ENCODE measurements at regions not wholly inside any gene's neighbourhood (a gene's known extent, or its start where the extent isn't known, plus 50 kb on each side); places are given as distances from the start of the nearest gene placed in this dataset.

- Histone ChIP-seq H3K4me1 (no peaks in the 10 kb centered on the region), H3K27me3 (ENCODE audit: low read depth) (peaks cover 31% of the 10 kb centered on the region), H3K36me3 (no peaks in the 10 kb centered on the region), H3K4me3 (no peak overlapping the region), H3K9me3 (no peaks in the 10 kb centered on the region), H3K27ac (no peak overlapping the region)
- no peak for ATAC-seq
- TF ChIP-seq CTCF (IDR thresholded peaks at IDR 0.05), result no peak
- intact Hi-C loops (cut with DNase I), result loop anchor here (10.0 kb wide), 1 partner anchor 299 kb away; no protein-coding TSS in a partner anchor
- no peak for DNase-seq
These were observed 57.5 kb upstream of the ETV3 start for GRCh38 chr1:157195521-157196244.

GRCh38 chr1:157194731-157195520 is 56.7 kb upstream of the ETV3 start:
- Histone ChIP-seq H3K9me3 (no peaks in the 10 kb centered on the region), H3K27me3 (ENCODE audit: low read depth) (peaks cover 36% of the 10 kb centered on the region), H3K36me3 (no peaks in the 10 kb centered on the region), H3K4me3 (no peak overlapping the region), H3K4me1 (no peaks in the 10 kb centered on the region), H3K27ac (no peak overlapping the region)
- TF ChIP-seq CTCF (IDR thresholded peaks at IDR 0.05), result no peak
- ATAC-seq (no peak), DNase-seq (no peak)
- intact Hi-C loops (cut with DNase I), result loop anchor here (10.0 kb wide), 1 partner anchor 300 kb away; no protein-coding TSS in a partner anchor

- no peak overlapping the region for H3K27ac ChIP-seq
- ATAC-seq, result no peak
- TF ChIP-seq CTCF (IDR thresholded peaks at IDR 0.05), result peak; percentile 60
- intact Hi-C loops (cut with DNase I), result loop anchor here (10.0 kb wide), 1 partner anchor 301 kb away; no protein-coding TSS in a partner anchor
- H3K9me3 ChIP-seq, result no peaks in the 10 kb centered on the region
- H3K36me3 ChIP-seq, result no peaks in the 10 kb centered on the region
- no peaks in the 10 kb centered on the region for H3K4me1 ChIP-seq
- no peak overlapping the region for H3K4me3 ChIP-seq
- peak; percentile 71 for DNase-seq
- H3K27me3 ChIP-seq (ENCODE audit: low read depth), result peaks cover 37% of the 10 kb centered on the region
These were observed 55.7 kb upstream of the ETV3 start for GRCh38 chr1:157193702-157194391.

GRCh38 chr1:157193219-157193618 is 55.0 kb upstream of the ETV3 start:
- H3K27me3 ChIP-seq (ENCODE audit: low read depth), result peaks cover 37% of the 10 kb centered on the region
- TF ChIP-seq CTCF (IDR thresholded peaks at IDR 0.05), result no peak
- intact Hi-C loops (cut with DNase I), result loop anchor here (10.0 kb wide), 1 partner anchor 302 kb away; no protein-coding TSS in a partner anchor
- no peak overlapping the region for H3K27ac ChIP-seq
- H3K4me3 ChIP-seq, result no peak overlapping the region
- H3K4me1 ChIP-seq, result no peaks in the 10 kb centered on the region
- DNase-seq, result no peak
- ATAC-seq, result no peak
- no peaks in the 10 kb centered on the region for H3K9me3 ChIP-seq
- H3K36me3 ChIP-seq, result no peaks in the 10 kb centered on the region
